HUES64 (cell line): ENCODE measurements at regions not wholly inside any gene's neighbourhood (a gene's known extent, or its start where the extent isn't known, plus 50 kb on each side); places are given as distances from the start of the nearest gene placed in this dataset.

Experiments
- H3K27ac ChIP-seq: 2 replicates; pipeline ENCODE4 v1.7.0; 2013; ENCODE audit warnings: low read depth, low read length, inconsistent platforms
- H3K27me3 ChIP-seq: 2 replicates; pipeline ENCODE4 v1.6.1; 2013; ENCODE audit warnings: mild to moderate bottlenecking, low read length; ENCODE audit not compliant: insufficient read depth
- H3K36me3 ChIP-seq: 2 replicates; pipeline ENCODE4 v1.6.1; 2013; ENCODE audit warnings: mild to moderate bottlenecking, low read length; ENCODE audit not compliant: insufficient read depth
- H3K4me1 ChIP-seq: 2 replicates; pipeline ENCODE4 v1.6.1; 2013; ENCODE audit warnings: mild to moderate bottlenecking, low read length, moderate library complexity; ENCODE audit not compliant: insufficient read depth
- H3K4me3 ChIP-seq: 2 replicates; pipeline ENCODE4 v1.5.1; 2013; ENCODE audit warnings: mild to moderate bottlenecking, low read length, moderate library complexity
- H3K9ac ChIP-seq: 2 replicates; pipeline ENCODE4 v1.6.1; 2013; ENCODE audit warnings: mild to moderate bottlenecking, low read depth, low read length
- H3K9me3 ChIP-seq: 2 replicates; pipeline ENCODE4 v1.6.1; 2013; ENCODE audit warnings: low read depth, low read length; ENCODE audit not compliant: insufficient read depth
- WGBS: fragments of 150-250, 120-280 bp; methylation state at CpG from one replicate; pipeline ENCODE4 v1.1.7; 2013; ENCODE audit warnings: missing lambda C conversion rate; 5-methylcytosine and 5-hydroxymethylcytosine counted together

DNA sequence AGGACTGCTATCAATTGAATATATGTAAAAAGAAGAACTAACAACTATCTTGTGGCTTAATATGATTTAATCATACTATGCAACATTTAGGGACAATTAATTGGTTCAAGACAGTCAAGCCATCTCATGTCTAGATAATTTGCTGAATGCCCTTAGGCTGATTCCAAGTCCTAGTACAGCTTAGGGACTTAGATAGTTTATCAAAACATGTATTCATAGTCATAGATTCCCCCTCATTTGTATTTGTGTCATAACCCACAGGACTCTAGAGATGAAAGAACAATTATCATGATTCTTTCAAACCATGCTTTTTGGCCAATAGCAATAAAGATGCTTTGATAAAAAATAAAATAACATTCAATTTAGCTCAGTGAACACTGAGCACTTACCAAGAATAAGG lies 607.6 kb downstream of the SLITRK1 start:
- Histone ChIP-seq H3K4me1 (no peaks in the 10 kb centered on the region; the same call in 1 of the 2 replicates), H3K36me3 (no peaks in the 10 kb centered on the region), H3K27ac (no peak overlapping the region), H3K4me3 (no peak overlapping the region), H3K9me3 (no peaks in the 10 kb centered on the region), H3K27me3 (no peaks in the 10 kb centered on the region), H3K9ac (no peak overlapping the region)

DNA sequence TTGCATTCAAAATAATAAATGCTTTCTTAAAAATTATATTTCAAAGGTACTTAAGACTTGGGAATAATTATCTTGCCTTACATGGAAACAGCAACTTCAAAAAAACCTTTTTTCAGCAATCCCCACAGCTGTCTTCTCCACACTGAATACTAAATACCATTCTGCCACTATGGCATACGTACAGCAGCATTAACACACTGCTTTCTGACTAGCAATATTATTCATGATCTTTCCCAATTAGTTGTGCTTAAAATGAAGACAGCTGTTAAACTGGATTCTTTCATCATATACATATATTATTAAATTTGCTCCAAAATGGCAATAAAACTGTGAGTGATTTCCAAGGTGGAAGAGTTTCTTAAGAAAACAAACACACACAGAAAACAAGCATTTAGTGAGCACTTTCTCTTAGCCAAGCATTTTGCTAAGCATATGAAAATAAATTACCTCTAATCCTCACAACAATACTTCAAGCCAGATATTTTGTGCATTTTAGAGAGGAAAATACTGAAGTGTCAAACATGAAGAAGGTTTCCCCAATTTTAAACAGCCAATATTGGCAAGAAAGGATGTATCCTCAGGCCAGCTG lies 609.5 kb downstream of the SLITRK1 start:
- WGBS: 86% methylated on average over 1 of the region's 1 CpG
- no peaks in the 10 kb centered on the region; the same call in 1 of the 2 replicates for H3K4me1 ChIP-seq
- no peaks in the 10 kb centered on the region for H3K9me3 ChIP-seq
- no peaks in the 10 kb centered on the region for H3K36me3 ChIP-seq
- no peak overlapping the region for H3K9ac ChIP-seq
- no peak overlapping the region for H3K4me3 ChIP-seq
- H3K27me3 ChIP-seq: no peaks in the 10 kb centered on the region
- H3K27ac ChIP-seq: no peak overlapping the region

DNA sequence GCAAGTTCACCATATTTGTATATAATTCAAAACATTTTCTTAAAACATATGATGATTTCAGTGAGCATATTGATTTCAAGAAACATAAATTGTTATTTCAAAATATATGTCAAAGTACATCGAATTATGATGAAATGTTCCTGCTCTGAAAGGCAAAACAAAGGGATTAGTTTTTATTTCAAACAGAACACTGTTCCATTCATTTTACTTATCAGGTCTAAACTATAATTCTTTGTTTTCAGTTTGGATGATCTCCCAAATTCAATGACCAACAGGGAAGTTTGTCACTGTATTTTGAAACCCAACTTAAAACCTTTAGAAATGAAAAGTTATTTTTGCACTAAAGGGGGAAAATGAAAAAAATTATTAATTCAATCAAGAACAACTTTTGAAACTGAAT lies 610.2 kb downstream of the SLITRK1 start:
- WGBS: 100% methylated on average over 1 of the region's 1 CpG
- no peak overlapping the region for H3K4me3 ChIP-seq

DNA sequence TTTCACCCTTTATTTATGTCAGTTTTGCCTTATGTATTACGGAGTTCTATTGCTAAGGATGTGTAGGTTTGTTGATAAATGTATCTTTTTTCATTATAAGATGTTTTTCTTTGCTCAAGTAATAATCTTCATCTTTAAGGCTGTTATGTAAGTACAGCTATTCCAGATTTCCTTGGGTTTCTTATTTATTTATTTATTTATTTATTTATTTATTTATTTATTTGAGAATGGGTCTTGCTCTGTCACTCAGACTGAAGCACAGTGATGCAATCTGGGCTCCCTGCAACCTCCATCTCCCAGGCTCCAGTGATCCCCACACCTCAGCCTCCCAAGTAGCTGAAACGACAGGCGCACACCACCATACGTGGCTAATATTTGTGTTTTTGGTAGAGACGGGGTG lies 617.0 kb downstream of the SLITRK1 start:
- no peak overlapping the region for H3K27ac ChIP-seq
- no peak overlapping the region for H3K9ac ChIP-seq
- H3K4me3 ChIP-seq: no peak overlapping the region
- WGBS: 89% methylated on average over 4 of the region's 5 CpGs
- no peaks in the 10 kb centered on the region for H3K4me1 ChIP-seq
- no peaks in the 10 kb centered on the region for H3K36me3 ChIP-seq
- no peaks in the 10 kb centered on the region for H3K27me3 ChIP-seq
- H3K9me3 ChIP-seq: no peaks in the 10 kb centered on the region

More for the DNA sequence above, 610.2 kb downstream of the SLITRK1 start:
- Histone ChIP-seq H3K4me1 (no peaks in the 10 kb centered on the region; the same call in 1 of the 2 replicates), H3K9me3 (no peaks in the 10 kb centered on the region), H3K27ac (no peak overlapping the region), H3K36me3 (no peaks in the 10 kb centered on the region), H3K27me3 (no peaks in the 10 kb centered on the region), H3K9ac (no peak overlapping the region)

DNA sequence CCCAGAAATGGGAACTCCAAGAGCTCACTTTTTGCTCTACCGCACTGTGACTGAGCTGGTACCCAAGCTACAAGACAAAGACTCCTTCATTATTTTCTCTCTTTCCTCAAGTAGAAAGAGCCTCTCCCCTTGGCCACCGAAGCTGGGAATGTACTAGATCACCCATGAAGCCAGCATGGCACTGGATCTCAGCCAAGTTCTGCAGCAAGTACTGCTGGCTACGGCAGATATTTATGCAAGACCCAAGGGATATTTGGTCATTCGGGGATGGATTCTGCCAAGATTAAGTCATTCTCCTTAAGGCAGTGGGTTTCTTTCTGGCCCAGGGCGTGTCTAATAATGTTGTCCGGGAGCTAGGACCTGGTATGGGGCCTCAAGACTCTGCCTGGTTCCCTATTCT lies 633.5 kb downstream of the SLITRK1 start:
- H3K27ac ChIP-seq: no peak overlapping the region
- no peaks in the 10 kb centered on the region for H3K27me3 ChIP-seq
- 96% methylated on average over 6 of the region's 6 CpGs for WGBS
- no peak overlapping the region for H3K4me3 ChIP-seq
- H3K4me1 ChIP-seq: no peaks in the 10 kb centered on the region
- H3K36me3 ChIP-seq: no peaks in the 10 kb centered on the region
- H3K9ac ChIP-seq: no peak overlapping the region
- H3K9me3 ChIP-seq: peaks cover 10% of the 10 kb centered on the region

DNA sequence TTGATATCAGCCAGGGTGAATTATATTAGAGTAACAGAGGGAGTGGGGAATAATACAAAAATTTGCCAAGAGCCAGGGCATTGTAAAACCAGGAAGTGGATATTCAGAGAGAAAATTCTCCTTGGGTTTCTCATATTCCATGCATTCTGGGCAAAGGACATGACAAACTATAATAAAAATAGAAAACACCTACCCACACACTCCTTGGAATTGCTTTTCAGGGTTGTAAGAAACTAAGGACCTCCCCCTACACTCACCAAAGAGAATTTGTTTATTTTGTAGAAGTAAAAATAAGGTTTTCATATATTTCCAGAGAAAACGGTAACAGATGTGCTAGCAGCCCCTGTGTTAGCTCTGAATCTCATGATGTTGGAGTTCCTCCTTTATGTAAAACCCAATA lies 649.6 kb downstream of the SLITRK1 start:
- no peak overlapping the region for H3K9ac ChIP-seq
- no peak overlapping the region for H3K4me3 ChIP-seq
- no peaks in the 10 kb centered on the region for H3K4me1 ChIP-seq
- H3K27me3 ChIP-seq: no peaks in the 10 kb centered on the region
- H3K36me3 ChIP-seq: no peaks in the 10 kb centered on the region
- 100% methylated on average over 1 of the region's 1 CpG for WGBS
- no peaks in the 10 kb centered on the region for H3K9me3 ChIP-seq
- no peak overlapping the region for H3K27ac ChIP-seq

DNA sequence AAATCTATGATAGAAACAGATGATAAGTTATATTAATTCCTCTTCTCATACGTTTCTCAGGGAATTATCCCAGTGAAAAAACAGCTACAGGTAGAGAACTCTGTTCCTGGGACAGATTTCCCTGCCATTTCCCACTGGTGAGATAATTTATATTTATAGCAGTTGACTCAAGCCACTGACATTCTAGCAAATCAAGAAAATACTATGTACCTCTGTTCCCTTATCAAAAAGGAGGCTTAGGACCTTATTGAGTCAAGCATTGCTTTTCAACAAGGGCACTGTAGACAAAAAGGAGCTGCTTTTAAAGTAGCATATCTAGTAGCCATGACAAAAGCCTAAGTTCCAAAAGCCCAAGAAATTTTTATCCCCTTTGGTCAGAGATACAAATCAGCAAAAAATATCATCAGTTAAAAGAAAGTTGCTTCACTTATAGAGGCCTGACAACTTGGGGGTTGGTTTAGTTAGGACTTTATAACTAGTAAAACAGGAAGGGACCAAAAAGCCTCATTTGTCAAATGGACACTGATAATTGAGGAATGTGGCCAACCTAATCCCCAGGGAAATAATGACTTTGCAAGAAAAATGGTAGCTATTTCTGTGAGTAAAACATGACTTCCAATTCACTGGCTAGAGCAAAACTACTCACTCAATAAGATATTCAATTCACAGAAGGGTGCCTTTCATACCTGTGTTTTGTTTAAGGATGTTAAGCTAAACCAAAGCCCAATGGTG lies 652.5 kb downstream of the SLITRK1 start:
- Histone ChIP-seq H3K36me3 (no peaks in the 10 kb centered on the region), H3K4me1 (no peaks in the 10 kb centered on the region), H3K27ac (no peak overlapping the region), H3K9ac (no peak overlapping the region), H3K9me3 (no peaks in the 10 kb centered on the region), H3K4me3 (no peak overlapping the region), H3K27me3 (no peaks in the 10 kb centered on the region)
- no CpG with 5 or more reads among the region's 1 CpG for WGBS

DNA sequence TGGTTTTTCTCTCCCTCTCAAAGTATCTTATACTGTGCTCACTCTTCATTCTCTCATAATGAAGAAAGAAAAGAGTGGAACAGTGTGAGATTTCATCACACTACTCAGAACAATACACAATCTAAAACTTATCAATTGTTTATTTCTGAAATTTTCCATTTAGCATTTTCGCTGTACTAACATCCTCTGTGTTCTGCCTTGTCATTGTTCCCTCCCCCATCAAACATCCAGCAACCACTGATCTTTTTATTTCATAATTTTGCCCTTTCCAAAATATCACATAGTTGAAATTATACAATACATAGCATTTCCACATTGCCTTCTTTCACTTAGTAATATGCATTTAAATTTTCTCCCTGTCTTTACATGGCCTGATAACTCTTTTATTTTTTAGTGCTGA lies 658.7 kb downstream of the SLITRK1 start:
- Histone ChIP-seq H3K4me1 (no peaks in the 10 kb centered on the region), H3K36me3 (no peaks in the 10 kb centered on the region), H3K27ac (no peak overlapping the region), H3K9ac (no peak overlapping the region), H3K4me3 (no peak overlapping the region), H3K9me3 (no peaks in the 10 kb centered on the region), H3K27me3 (no peaks in the 10 kb centered on the region)
- WGBS: 95% methylated on average over 1 of the region's 1 CpG

DNA sequence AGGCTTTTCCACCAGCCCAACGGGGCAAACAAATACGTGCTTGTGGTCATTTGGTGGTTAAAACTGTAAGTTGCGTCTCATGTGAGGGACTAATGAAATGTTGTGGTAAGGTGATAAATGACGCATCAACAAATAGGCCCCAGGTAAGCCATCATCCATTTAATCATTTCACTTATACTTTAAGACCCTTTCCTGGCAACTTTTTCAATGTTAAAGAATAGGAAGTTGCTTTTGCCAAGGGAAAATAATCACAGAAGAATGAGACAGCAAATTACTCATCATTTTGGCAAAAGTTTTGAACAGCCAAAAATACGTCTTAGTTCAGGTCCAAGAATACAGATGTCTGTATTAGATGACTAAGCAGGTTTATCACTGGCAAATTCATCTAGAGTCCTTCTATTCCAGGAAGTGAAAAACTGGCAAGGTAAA lies 660.4 kb downstream of the SLITRK1 start:
- Histone ChIP-seq H3K4me3 (no peak overlapping the region), H3K9me3 (no peaks in the 10 kb centered on the region), H3K4me1 (peaks cover 8% of the 10 kb centered on the region), H3K27ac (no peak overlapping the region), H3K9ac (no peak overlapping the region), H3K27me3 (no peaks in the 10 kb centered on the region), H3K36me3 (no peaks in the 10 kb centered on the region)
- 97% methylated on average over 4 of the region's 5 CpGs for WGBS

DNA sequence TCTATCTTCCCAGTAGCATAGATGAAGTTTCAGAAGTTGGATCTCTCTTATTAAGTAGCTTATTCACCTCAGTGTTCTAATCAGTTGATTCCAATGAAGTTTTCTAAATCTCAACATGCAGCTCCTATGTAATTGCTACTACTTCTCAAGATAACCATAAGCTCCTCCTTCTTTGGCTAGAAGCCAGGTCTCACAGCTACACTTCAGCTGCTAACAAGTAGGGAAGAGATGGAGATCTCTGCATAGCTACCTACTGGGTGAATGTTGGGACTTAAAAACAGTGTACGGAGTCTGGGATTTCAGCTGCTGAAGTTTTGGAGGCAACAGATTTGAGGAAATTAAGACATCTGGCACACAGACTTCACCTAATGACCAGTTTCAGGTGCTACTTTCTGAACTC lies 661.0 kb downstream of the SLITRK1 start:
- 91% methylated on average over 1 of the region's 1 CpG for WGBS
- Histone ChIP-seq H3K4me1 (peaks cover 14% of the 10 kb centered on the region), H3K4me3 (no peak overlapping the region), H3K36me3 (no peaks in the 10 kb centered on the region), H3K9ac (no peak overlapping the region), H3K9me3 (no peaks in the 10 kb centered on the region), H3K27me3 (no peaks in the 10 kb centered on the region), H3K27ac (no peak overlapping the region)

DNA sequence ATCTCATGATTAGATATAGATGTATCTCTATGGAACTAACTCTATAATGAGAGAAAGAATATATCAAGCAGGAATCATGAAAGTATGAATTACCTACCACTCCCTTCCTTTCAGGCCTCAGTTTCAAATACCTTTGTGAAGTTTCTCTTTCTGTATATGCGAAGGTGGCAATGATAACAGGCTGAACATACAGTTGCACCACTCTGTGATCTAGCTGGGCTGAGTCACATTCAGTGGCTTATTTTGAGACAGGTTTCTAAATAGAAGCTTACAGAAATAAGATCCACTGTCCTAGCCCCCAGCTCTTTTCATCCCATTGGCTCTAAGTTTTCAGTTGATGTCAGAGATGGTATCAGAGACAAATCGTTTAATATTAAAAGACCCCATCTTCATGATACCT lies 662.0 kb downstream of the SLITRK1 start:
- H3K27ac ChIP-seq: no peak overlapping the region
- H3K4me3 ChIP-seq: no peak overlapping the region
- 97% methylated on average over 2 of the region's 2 CpGs for WGBS
- H3K36me3 ChIP-seq: no peaks in the 10 kb centered on the region
- no peak overlapping the region for H3K9ac ChIP-seq
- H3K4me1 ChIP-seq: peaks cover 20% of the 10 kb centered on the region
- H3K27me3 ChIP-seq: no peaks in the 10 kb centered on the region
- no peaks in the 10 kb centered on the region for H3K9me3 ChIP-seq
